ENCODE measurements at regions not wholly inside any gene's neighbourhood (a gene's known extent, or its start where the extent isn't known, plus 50 kb on each side); places are given as distances from the start of the nearest gene placed in this dataset.

GRCh38 chr18:45341454-45341853 lies 273.8 kb upstream of the SLC14A2 start:
- Mint-ChIP-seq H3K27me3 (ENCODE audit: low read depth in 3 of 3) (peaks cover 0 to 2% (median 1%) of the 10 kb centered on the region in 3 donors), H3K4me1 (no peaks in the 10 kb centered on the region), H3K9me3 (no peaks in the 10 kb centered on the region), H3K36me3 (no peaks in the 10 kb centered on the region), H3K4me3 (no peak overlapping the region), H3K27ac (no peak overlapping the region)
- intact Hi-C loops (cut with micrococcal nuclease) = no loop called here
- no peak overlapping the region for H3K4me2 ChIP-seq (replicated peaks; ENCODE audit: extremely low read depth, low read length, poor library complexity, severe bottlenecking)
- no peaks in the 10 kb centered on the region for H3K9me3 ChIP-seq (replicated peaks in 1 of 2; ENCODE audit: control insufficient read depth in 1 of 2, insufficient read depth in 1 of 2, low read length in 2 of 2)
- no peak overlapping the region for H2AFZ ChIP-seq (ENCODE audit: insufficient read depth, low read depth, low read length, poor library complexity, severe bottlenecking)
- no peaks in the 10 kb centered on the region for H3K79me2 ChIP-seq (ENCODE audit: insufficient read depth, low read length)
- no peaks in the 10 kb centered on the region for H3K4me1 ChIP-seq (ENCODE audit: control insufficient read depth in 1 of 2, insufficient read depth in 2 of 2, low read length in 2 of 2)
- TF ChIP-seq CTCF (IDR thresholded peaks at IDR 0.05) = no peak
- H3K27ac ChIP-seq (ENCODE audit: low read depth in 1 of 2, low read length in 2 of 2) = no peak overlapping the region
- no peak overlapping the region for H3K4me3 ChIP-seq (replicated peaks in 1 of 3; ENCODE audit: low read depth in 2 of 3, low read length in 3 of 3)
- H4K20me1 ChIP-seq (ENCODE audit: insufficient read depth, low read length) = no peaks in the 10 kb centered on the region
- no peak for DNase-seq
- no peaks in the 10 kb centered on the region for H3K36me3 ChIP-seq (replicated peaks in 1 of 2; ENCODE audit: control insufficient read depth in 1 of 2, insufficient read depth in 2 of 2, low read length in 2 of 2)
- no peaks in the 10 kb centered on the region for H3K27me3 ChIP-seq (ENCODE audit: control insufficient read depth in 2 of 2, insufficient read depth in 2 of 2, low read length in 2 of 2)
- WGBS (ENCODE audit: insufficient coverage) = no CpG with 5 or more reads among the region's 2 CpGs
- no peak overlapping the region for H3K9ac ChIP-seq (ENCODE audit: insufficient read depth, low read length, poor library complexity, severe bottlenecking)

GRCh38 chr18:45342166-45342565 lies 273.1 kb upstream of the SLC14A2 start:
- Mint-ChIP-seq H3K27me3 (ENCODE audit: low read depth in 3 of 3) (peaks cover 0 to 2% (median 1%) of the 10 kb centered on the region in 3 donors), H3K27ac (no peak overlapping the region), H3K36me3 (no peaks in the 10 kb centered on the region), H3K4me3 (no peak overlapping the region), H3K9me3 (peaks cover 0 to 2% (median 0%) of the 10 kb centered on the region in 7 donors), H3K4me1 (no peaks in the 10 kb centered on the region)
- H3K27me3 ChIP-seq (ENCODE audit: control insufficient read depth in 2 of 2, insufficient read depth in 2 of 2, low read length in 2 of 2) = no peaks in the 10 kb centered on the region
- H3K9me3 ChIP-seq (replicated peaks in 1 of 2; ENCODE audit: control insufficient read depth in 1 of 2, insufficient read depth in 1 of 2, low read length in 2 of 2) = no peaks in the 10 kb centered on the region
- intact Hi-C loops (cut with micrococcal nuclease) = no loop called here
- no peaks in the 10 kb centered on the region for H3K79me2 ChIP-seq (ENCODE audit: insufficient read depth, low read length)
- no peak overlapping the region for H3K4me3 ChIP-seq (replicated peaks in 1 of 3; ENCODE audit: low read depth in 2 of 3, low read length in 3 of 3)
- no peak for DNase-seq
- H4K20me1 ChIP-seq (ENCODE audit: insufficient read depth, low read length) = no peaks in the 10 kb centered on the region
- no peak overlapping the region for H2AFZ ChIP-seq (ENCODE audit: insufficient read depth, low read depth, low read length, poor library complexity, severe bottlenecking)
- no peak overlapping the region for H3K9ac ChIP-seq (ENCODE audit: insufficient read depth, low read length, poor library complexity, severe bottlenecking)
- H3K4me2 ChIP-seq (replicated peaks; ENCODE audit: extremely low read depth, low read length, poor library complexity, severe bottlenecking) = no peak overlapping the region
- no peak overlapping the region for H3K27ac ChIP-seq (ENCODE audit: low read depth in 1 of 2, low read length in 2 of 2)
- H3K36me3 ChIP-seq (replicated peaks in 1 of 2; ENCODE audit: control insufficient read depth in 1 of 2, insufficient read depth in 2 of 2, low read length in 2 of 2) = no peaks in the 10 kb centered on the region
- WGBS (ENCODE audit: insufficient coverage) = 33% methylated on average over 2 of the region's 3 CpGs
- TF ChIP-seq CTCF (IDR thresholded peaks at IDR 0.05) = no peak
- no peaks in the 10 kb centered on the region for H3K4me1 ChIP-seq (ENCODE audit: control insufficient read depth in 1 of 2, insufficient read depth in 2 of 2, low read length in 2 of 2)
